Adrenal gland (tissue), 9 donors: ENCODE measurements at regions not wholly inside any gene's neighbourhood (a gene's known extent, or its start where the extent isn't known, plus 50 kb on each side); places are given as distances from the start of the nearest gene placed in this dataset.

Source experiments
- DNase-seq, 7 donors: peaks; one replicate each; pipeline ENCODE4 v3.0.0-alpha.2; 2019 to 2020
- H3K27ac ChIP-seq, 5 donors: fragments of 200-600 bp; sonication (generic) in 4 of 5; 1 replicate in 3 of 5; 2 replicates in 2 of 5; pipeline versions ENCODE4 v1.5.1 to v1.8.0; 2016 to 2020; ENCODE audit warnings: mild to moderate bottlenecking in 1 of 5
- H3K27me3 ChIP-seq: fragments of 200-600 bp; 2 replicates; pipeline ENCODE4 v1.8.0; 2021
- H3K36me3 ChIP-seq, 2 donors: fragments of 200-600 bp; replicated peaks in 1 of 2; 1 replicate in 1 of 2; 2 replicates in 1 of 2; pipeline versions ENCODE4 v1.5.1 to v1.8.0; 2018 to 2022
- H3K4me1 ChIP-seq, 2 donors: fragments of 200-600 bp; replicated peaks in 1 of 2; 1 replicate in 1 of 2; 2 replicates in 1 of 2; pipeline versions ENCODE4 v1.5.1 to v1.8.0; 2018 to 2021
- H3K4me3 ChIP-seq, 4 donors: fragments of 200-600 bp; sonication (generic) in 3 of 4; one replicate each; pipeline ENCODE4 v1.5.1; 2016 to 2018
- H3K9me3 ChIP-seq, 3 donors: fragments of 200-600 bp; sonication (generic) in 1 of 3; replicated peaks in 1 of 3; 1 replicate in 2 of 3; 2 replicates in 1 of 3; pipeline versions ENCODE4 v1.5.1 to v1.8.0; 2016 to 2021
- POLR2A ChIP-seq, 2 donors: fragments of 450-650 bp; IDR thresholded peaks; one replicate each; pipeline ENCODE4 v1.6.1; 2017; ENCODE audit warnings: antibody characterized with exemption in 2 of 2, mild to moderate bottlenecking in 2 of 2, moderate library complexity in 1 of 2
- WGBS, 4 donors: extraction: QIAGEN DNeasy Blood & Tissue Kit in 2 of 4; methylation state at CpG; one replicate each; pipeline versions ENCODE4 v1.1.5 to v1.1.7; 2013 to 2017; 5-methylcytosine and 5-hydroxymethylcytosine counted together
- intact Hi-C, 2 donors: fragments of 100-400 bp; cut with DNase I; formaldehyde crosslinking; loops; one replicate each; pipeline versions ENCODE4 v1.14.1 to v1.15.0; 2022 to 2023
- TF ChIP-seq, protein P1 (sequence below), 6 experiments: fragments of 450-650 bp in 4 of 6; fragments of 200-600 bp in 2 of 6; sonication (generic) in 1 of 6; IDR thresholded peaks; 1 replicate in 5 of 6; 2 replicates in 1 of 6; pipeline versions ENCODE4 v1.5.1 to v1.8.0; 2016 to 2021; ENCODE audit warnings: antibody characterized with exemption in 6 of 6, mild to moderate bottlenecking in 2 of 6, moderate library complexity in 1 of 6
- donor health status: healthy with polysubstance abuse.
- donor health status: Bipolar disorder and iron deficiency.
- donor health status: DM: yes; HTN: yes; CAD: no.
- donor health status: DM: no; HTN: no; CAD: no.
- donor health status: DM: no; HTN: no; CAD: no.

DNA sequence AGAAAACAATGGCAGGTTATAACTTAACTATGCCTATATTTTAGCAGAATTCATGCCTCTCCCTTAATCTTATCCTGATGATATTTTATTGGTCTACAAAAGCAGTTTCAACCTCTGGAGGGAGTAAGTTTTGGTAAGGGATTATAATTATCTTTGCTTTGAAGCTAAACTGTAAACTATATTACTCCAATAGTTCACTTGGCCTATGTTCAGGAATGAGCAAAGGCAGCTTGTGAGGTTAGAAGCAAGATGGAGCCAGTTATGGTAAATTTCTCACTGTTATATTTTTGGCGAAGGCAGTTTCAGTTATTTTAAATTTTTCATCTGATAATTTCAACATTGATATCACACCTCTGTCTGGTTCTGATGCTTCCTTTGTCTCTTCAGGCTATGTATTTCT lies 192.5 kb upstream of the RGPD4 start:
- Histone ChIP-seq H3K9me3 (peaks cover 0 to 7% (median 0%) of the 10 kb centered on the region in 3 donors), H3K27ac (no peak overlapping the region), H3K4me1 (no peaks in the 10 kb centered on the region), H3K4me3 (no peak overlapping the region), H3K36me3 (no peaks in the 10 kb centered on the region), H3K27me3 (no peaks in the 10 kb centered on the region)
- no peak for TF ChIP-seq POLR2A (IDR thresholded peaks at IDR 0.05)
- TF ChIP-seq, protein P1, sequence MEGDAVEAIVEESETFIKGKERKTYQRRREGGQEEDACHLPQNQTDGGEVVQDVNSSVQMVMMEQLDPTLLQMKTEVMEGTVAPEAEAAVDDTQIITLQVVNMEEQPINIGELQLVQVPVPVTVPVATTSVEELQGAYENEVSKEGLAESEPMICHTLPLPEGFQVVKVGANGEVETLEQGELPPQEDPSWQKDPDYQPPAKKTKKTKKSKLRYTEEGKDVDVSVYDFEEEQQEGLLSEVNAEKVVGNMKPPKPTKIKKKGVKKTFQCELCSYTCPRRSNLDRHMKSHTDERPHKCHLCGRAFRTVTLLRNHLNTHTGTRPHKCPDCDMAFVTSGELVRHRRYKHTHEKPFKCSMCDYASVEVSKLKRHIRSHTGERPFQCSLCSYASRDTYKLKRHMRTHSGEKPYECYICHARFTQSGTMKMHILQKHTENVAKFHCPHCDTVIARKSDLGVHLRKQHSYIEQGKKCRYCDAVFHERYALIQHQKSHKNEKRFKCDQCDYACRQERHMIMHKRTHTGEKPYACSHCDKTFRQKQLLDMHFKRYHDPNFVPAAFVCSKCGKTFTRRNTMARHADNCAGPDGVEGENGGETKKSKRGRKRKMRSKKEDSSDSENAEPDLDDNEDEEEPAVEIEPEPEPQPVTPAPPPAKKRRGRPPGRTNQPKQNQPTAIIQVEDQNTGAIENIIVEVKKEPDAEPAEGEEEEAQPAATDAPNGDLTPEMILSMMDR (IDR thresholded peaks at IDR 0.05): no peak
- intact Hi-C loops: no loop called here
- 77 to 100% (median 87%) methylated on average over 1 of the region's 1 CpG for WGBS, 4 donors
- no peak for DNase-seq

DNA sequence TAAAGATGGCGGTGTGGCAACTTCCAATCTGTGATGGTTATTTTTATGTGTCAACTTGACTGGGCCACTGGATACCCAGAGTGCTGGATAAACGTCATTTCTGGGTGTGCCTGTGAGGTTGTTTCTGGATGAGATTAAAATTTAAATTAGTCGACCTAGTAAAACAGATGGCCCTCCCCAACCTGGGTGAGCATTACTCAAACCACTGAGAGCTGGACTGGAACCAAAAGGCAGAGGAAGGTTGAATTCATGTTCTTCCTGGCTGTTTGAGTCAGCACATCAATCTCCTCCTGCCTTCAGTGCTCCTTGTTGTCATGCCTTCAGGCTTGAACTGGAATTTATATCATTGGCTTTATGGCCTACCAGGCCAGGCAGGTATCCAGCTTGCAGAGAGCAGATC lies 190.8 kb upstream of the RGPD4 start:
- 52 to 76% (median 60%) methylated on average over 3 of the region's 3 CpGs for WGBS, 4 donors
- intact Hi-C loops: no loop called here

DNA sequence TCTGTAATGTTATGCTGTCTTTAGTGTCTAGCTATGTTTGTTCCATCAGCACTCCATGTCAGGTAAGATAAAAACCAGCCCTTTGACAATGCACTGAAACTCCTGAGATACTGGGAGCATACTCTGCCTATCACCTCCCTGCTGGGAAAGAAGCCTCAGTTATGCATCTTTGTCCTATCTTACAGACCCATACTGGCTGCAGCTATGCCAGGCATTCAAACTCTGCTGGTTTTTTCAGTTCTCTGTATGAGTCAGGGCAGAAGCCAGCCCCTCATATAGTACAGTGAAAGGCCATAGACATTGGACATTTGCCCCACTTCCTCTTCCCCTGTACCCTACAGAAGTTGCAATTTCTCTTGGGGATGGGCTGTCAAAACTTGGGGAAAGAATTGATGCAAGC lies 181.1 kb upstream of the RGPD4 start:
- no peaks in the 10 kb centered on the region for H3K9me3 ChIP-seq
- H3K27me3 ChIP-seq: no peaks in the 10 kb centered on the region
- H3K27ac ChIP-seq: no peak overlapping the region
- intact Hi-C loops: no loop called here
- H3K36me3 ChIP-seq: no peaks in the 10 kb centered on the region
- no peak for DNase-seq
- TF ChIP-seq, protein P1 (IDR thresholded peaks at IDR 0.05): no peak
- no peak for TF ChIP-seq POLR2A (IDR thresholded peaks at IDR 0.05)
- no peaks in the 10 kb centered on the region for H3K4me1 ChIP-seq
- H3K4me3 ChIP-seq: no peak overlapping the region

More for the DNA sequence above, 190.8 kb upstream of the RGPD4 start:
- Histone ChIP-seq H3K27me3 (no peaks in the 10 kb centered on the region), H3K9me3 (peaks cover 0 to 7% (median 0%) of the 10 kb centered on the region in 3 donors), H3K36me3 (no peaks in the 10 kb centered on the region), H3K4me3 (no peak overlapping the region), H3K4me1 (no peaks in the 10 kb centered on the region), H3K27ac (no peak overlapping the region)
- DNase-seq: no peak
- TF ChIP-seq POLR2A (IDR thresholded peaks at IDR 0.05): no peak
- TF ChIP-seq, protein P1 (IDR thresholded peaks at IDR 0.05): no peak

DNA sequence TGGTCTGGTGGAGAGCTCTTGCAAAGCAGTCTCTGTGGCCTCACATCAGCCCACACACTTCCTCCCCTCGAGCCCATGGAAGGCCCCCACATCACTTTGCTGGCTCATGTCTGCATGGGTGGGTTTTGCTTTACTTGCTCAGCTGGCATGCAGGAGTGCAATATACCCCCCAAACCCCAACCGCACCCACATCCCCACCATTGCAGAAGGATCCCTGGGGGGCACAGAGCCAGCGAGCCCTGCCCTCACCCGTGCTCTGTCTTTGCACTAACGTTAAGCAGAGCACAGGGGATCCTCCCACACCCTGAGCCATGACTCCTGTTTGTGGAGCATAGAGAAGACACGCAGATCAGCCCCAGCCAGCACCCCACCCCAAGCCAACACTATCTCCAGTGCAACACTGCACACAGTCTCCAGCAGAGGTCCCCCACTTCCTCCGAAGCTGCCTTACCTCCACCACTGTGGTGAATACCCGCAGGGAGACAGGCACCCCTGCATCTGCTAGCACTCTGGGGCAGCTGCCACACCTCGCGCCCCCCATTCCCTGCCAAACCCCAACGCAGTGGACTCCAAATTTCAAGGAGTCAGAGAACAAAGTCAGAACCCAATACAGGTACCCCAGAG lies 177.8 kb upstream of the RGPD4 start:
- TF ChIP-seq, protein P1 (IDR thresholded peaks at IDR 0.05): no peak
- TF ChIP-seq POLR2A (IDR thresholded peaks at IDR 0.05): no peak
- H3K9me3 ChIP-seq: peaks cover 0 to 4% (median 0%) of the 10 kb centered on the region in 3 donors
- no peak overlapping the region for H3K4me3 ChIP-seq
- DNase-seq: no peak
- H3K27ac ChIP-seq: no peak overlapping the region
- 82 to 90% (median 86%) methylated on average over 9 to 11 of the region's 11 CpGs for WGBS, 4 donors
- intact Hi-C loops: no loop called here
- H3K27me3 ChIP-seq: no peaks in the 10 kb centered on the region
- no peaks in the 10 kb centered on the region for H3K4me1 ChIP-seq
- H3K36me3 ChIP-seq: no peaks in the 10 kb centered on the region
